ENCODE measurements at regions not wholly inside any gene's neighbourhood (a gene's known extent, or its start where the extent isn't known, plus 50 kb on each side); places are given as distances from the start of the nearest gene placed in this dataset.

DNA sequence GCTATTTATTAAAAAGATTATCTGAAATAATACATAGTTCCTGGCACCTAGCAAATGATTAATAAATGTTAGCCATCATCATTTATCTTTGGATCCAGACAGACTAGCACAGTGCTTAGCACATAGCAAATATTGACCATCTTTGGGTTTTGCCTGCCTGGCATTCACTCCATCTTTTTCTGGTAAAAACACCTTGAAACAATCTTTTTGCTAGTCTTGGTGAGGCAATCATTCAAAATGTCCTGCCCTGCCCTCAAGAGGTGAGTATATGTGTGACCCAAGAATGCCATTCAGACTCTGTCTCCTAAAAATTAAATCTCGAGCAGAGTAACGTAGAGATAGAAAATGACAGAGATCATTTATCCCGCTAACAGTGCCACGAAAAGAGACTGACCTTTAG is 78.3 kb upstream of the ZNF280D start:
- TF ChIP-seq EZH2 (IDR thresholded peaks at IDR 0.05; ENCODE audit: borderline replicate concordance), result no peak
- no peak for TF ChIP-seq EZH2phosphoT487 (IDR thresholded peaks at IDR 0.05; ENCODE audit: low read depth, severe bottlenecking, unreplicated experiment)

All from hepatocyte (in vitro differentiated cells).